IPS-20b (cell line): ENCODE measurements at regions not wholly inside any gene's neighbourhood (a gene's known extent, or its start where the extent isn't known, plus 50 kb on each side); places are given as distances from the start of the nearest gene placed in this dataset.

ENCODE experiments used
- H3K27ac ChIP-seq: one replicate; pipeline ENCODE4 v1.5.1; 2013; ENCODE audit warnings: low read length
- H3K27me3 ChIP-seq: 2 replicates; pipeline ENCODE4 v1.6.1; 2013; ENCODE audit warnings: mild to moderate bottlenecking, low read length, inconsistent platforms; ENCODE audit not compliant: insufficient read depth
- H3K36me3 ChIP-seq: 2 replicates; pipeline ENCODE4 v1.6.1; 2013; ENCODE audit warnings: low read depth, mild to moderate bottlenecking, inconsistent platforms, low read length, moderate library complexity; ENCODE audit not compliant: insufficient read depth
- H3K4me1 ChIP-seq: 2 replicates; pipeline ENCODE4 v1.6.1; 2013; ENCODE audit warnings: mild to moderate bottlenecking, control low read depth, inconsistent platforms, low read length, moderate library complexity; ENCODE audit not compliant: insufficient read depth
- H3K4me3 ChIP-seq: 2 replicates; pipeline ENCODE4 v1.5.1; 2013; ENCODE audit warnings: mild to moderate bottlenecking, low read length, inconsistent platforms
- H3K9ac ChIP-seq: 2 replicates; pipeline ENCODE4 v1.6.1; 2013; ENCODE audit warnings: low read depth, mild to moderate bottlenecking, inconsistent platforms, low read length, moderate library complexity
- H3K9me3 ChIP-seq: 2 replicates; pipeline ENCODE4 v1.6.1; 2013; ENCODE audit warnings: mild to moderate bottlenecking, low read depth, low read length, inconsistent platforms; ENCODE audit not compliant: insufficient read depth

DNA sequence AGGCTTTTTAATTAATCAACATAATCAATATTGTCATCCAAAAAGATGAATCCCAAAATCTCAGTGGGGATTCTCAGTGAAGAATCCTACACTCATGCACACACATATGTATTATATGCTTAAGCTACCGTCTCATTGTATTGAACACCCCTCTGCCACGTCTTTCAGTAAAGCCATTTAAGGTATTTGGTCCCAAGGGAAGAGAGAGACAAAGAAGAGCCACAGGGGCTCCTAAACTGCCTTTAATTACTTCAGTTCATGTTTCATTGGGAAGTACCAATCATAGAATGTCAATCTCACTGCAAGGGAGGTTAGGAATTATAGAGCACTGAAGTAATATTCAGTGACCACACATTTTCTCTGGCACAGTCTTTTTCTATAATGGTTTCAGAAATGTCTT lies 388.6 kb upstream of the NEGR1 start:
- H3K4me3 ChIP-seq, result no peak overlapping the region
- no peaks in the 10 kb centered on the region for H3K36me3 ChIP-seq
- H3K27me3 ChIP-seq, result no peaks in the 10 kb centered on the region
- peaks cover 11% of the 10 kb centered on the region; the same call in 1 of the 2 replicates for H3K4me1 ChIP-seq
- H3K9me3 ChIP-seq, result no peaks in the 10 kb centered on the region
- no peak overlapping the region for H3K27ac ChIP-seq
- H3K9ac ChIP-seq, result no peak overlapping the region

GRCh38 chr1:72662918-72663317 lies 380.6 kb upstream of the NEGR1 start:
- H3K4me3 ChIP-seq, result no peak overlapping the region
- H3K27me3 ChIP-seq, result no peaks in the 10 kb centered on the region
- no peak overlapping the region for H3K9ac ChIP-seq
- H3K4me1 ChIP-seq, result no peaks in the 10 kb centered on the region
- no peaks in the 10 kb centered on the region for H3K36me3 ChIP-seq
- no peaks in the 10 kb centered on the region for H3K9me3 ChIP-seq
- H3K27ac ChIP-seq, result no peak overlapping the region

DNA sequence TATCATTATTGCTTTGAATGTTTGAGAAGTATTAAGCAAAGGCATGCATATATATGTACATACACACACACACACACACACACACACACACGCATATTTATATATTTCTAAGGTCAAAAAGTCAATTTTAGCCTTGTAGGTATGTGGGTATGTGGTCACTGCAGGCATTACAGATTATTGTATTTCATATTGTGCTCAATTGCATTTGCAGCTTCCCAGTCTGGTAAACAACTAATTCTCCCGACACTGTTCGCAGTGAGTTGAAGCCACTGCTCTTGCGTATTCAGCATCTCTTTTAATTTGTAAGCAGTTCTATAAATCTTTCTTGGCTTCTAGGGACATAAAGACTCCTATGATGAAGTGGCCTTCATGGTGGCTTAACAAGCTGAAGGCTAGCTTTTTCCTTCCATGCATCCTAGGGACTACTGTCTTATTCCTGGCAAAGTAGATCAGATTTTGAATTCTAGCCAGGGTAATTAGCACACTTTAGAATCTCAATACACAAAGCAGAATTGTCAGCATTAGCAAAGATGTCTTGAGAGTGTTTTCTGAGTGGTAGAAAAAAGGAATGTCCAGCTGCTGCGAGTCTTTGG lies 368.6 kb upstream of the NEGR1 start:
- Histone ChIP-seq H3K36me3 (no peaks in the 10 kb centered on the region), H3K9ac (no peak overlapping the region), H3K4me3 (no peak overlapping the region), H3K4me1 (no peaks in the 10 kb centered on the region; the same call in 1 of the 2 replicates), H3K9me3 (no peaks in the 10 kb centered on the region), H3K27ac (no peak overlapping the region), H3K27me3 (no peaks in the 10 kb centered on the region)

- H3K9me3 ChIP-seq, result no peaks in the 10 kb centered on the region
- H3K4me1 ChIP-seq, result no peaks in the 10 kb centered on the region; the same call in 1 of the 2 replicates
- H3K36me3 ChIP-seq, result no peaks in the 10 kb centered on the region
- H3K27me3 ChIP-seq, result no peaks in the 10 kb centered on the region
- no peak overlapping the region for H3K4me3 ChIP-seq
- no peak overlapping the region for H3K9ac ChIP-seq
- H3K27ac ChIP-seq, result no peak overlapping the region
These were observed 367.7 kb upstream of the NEGR1 start for GRCh38 chr1:72649991-72650390.

DNA sequence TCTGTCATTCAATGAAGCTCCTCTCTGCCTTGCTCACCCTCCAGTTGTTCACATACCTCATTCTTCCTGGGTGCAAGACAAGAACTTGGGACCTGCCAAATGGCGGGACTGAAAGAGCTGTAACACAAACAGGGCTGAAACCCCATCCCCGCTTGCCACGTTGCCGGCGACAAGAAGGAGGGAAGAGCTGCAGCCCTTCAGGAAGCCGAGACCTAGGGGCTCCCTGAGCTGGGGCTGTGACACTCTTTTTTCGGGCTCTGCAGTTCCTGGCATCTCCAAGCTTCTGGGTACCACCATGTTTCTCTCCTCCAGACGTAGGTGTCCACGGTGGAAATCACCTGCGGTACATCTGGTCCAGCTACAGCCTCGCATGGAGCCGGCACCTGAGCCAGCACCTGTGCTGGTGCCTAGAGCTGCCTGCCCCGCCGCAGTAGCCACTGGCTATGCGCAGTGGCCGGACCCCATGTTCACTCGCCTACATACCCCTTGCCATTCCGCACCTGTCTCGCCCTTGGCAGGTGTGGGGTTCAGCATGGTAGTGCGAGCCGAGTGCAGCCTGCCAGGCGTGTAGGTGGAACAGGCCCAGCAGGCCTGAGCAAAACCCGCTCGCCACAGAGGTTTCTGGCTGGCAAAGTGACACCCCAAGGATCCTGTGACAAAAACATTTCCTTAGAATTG lies 367.0 kb upstream of the NEGR1 start:
- H3K27me3 ChIP-seq, result no peaks in the 10 kb centered on the region
- no peaks in the 10 kb centered on the region for H3K36me3 ChIP-seq

DNA sequence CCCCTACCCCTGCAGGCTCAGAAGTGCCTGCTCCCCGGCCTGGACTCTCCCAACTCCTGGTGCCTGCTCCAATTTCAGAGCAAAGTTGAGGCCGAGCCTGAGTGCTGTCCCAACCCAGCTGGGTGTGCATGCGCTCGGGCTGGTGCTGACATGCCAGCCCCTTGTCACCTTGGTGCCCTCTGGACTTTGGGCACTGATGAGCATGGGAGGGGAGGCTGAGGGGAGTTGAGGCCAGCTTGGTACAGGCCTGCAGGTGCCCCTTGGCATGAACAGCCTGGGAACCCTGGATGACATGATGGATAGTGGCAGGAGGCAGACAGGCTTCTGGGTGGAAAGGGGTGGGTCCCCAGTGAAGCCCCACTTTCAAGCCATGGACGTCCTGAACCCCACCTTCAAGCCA lies 366.1 kb upstream of the NEGR1 start:
- Histone ChIP-seq H3K4me3 (no peak overlapping the region), H3K9me3 (no peaks in the 10 kb centered on the region), H3K4me1 (no peaks in the 10 kb centered on the region; the same call in 1 of the 2 replicates), H3K27me3 (no peaks in the 10 kb centered on the region), H3K36me3 (no peaks in the 10 kb centered on the region), H3K9ac (no peak overlapping the region), H3K27ac (no peak overlapping the region)

More for the DNA sequence above, 367.0 kb upstream of the NEGR1 start:
- H3K27ac ChIP-seq, result no peak overlapping the region
- H3K9me3 ChIP-seq, result no peaks in the 10 kb centered on the region
- H3K4me3 ChIP-seq, result no peak overlapping the region
- no peaks in the 10 kb centered on the region; the same call in 1 of the 2 replicates for H3K4me1 ChIP-seq
- no peak overlapping the region for H3K9ac ChIP-seq

- Histone ChIP-seq H3K4me1 (no peaks in the 10 kb centered on the region; the same call in 1 of the 2 replicates), H3K9ac (no peak overlapping the region), H3K36me3 (no peaks in the 10 kb centered on the region), H3K4me3 (no peak overlapping the region), H3K27me3 (no peaks in the 10 kb centered on the region), H3K9me3 (no peaks in the 10 kb centered on the region), H3K27ac (no peak overlapping the region)
These were observed 360.8 kb upstream of the NEGR1 start for GRCh38 chr1:72643142-72643541.

DNA sequence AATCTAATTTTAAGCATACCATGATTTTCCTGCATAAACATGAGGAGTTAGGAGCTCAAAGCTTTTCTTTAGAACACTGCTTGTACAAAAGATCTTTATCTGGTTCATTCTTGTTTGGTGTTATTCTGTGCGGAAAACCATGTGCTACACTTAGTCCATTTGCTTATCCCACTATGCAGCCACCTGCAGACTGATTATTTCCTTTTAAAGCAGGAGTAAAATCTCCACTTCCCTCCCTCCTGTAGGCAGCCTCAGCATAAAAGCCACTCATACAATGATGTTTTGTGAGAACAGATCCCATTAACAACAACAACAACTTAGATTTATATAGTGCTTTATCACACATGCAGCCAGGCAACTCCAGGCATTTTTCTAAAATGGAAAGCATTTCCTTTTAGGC lies 355.3 kb upstream of the NEGR1 start:
- Histone ChIP-seq H3K27ac (no peak overlapping the region), H3K4me3 (no peak overlapping the region), H3K36me3 (no peaks in the 10 kb centered on the region), H3K9me3 (no peaks in the 10 kb centered on the region), H3K9ac (no peak overlapping the region), H3K4me1 (peaks cover 3% of the 10 kb centered on the region; the same call in 1 of the 2 replicates), H3K27me3 (no peaks in the 10 kb centered on the region)

DNA sequence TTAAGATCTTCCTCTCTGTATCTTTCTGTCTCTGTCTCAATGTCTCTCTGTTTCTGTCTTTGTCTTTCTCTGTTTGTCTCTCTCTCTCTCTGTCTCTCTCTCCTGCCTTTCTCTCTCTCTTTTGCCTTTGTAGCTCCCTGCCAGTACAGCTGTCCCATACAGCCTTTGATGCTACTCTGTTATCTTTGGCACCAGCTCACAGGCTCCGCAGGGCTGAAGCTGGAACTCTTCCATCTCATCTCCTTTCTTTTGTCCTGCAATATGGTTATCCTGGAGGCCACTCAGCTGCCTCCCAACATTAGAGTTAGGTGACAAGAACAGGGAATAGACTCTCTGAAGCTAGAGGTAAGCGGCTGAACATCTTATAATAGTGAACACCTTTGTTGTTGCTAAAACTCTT lies 354.3 kb upstream of the NEGR1 start:
- Histone ChIP-seq H3K27me3 (no peaks in the 10 kb centered on the region), H3K4me1 (peaks cover 3% of the 10 kb centered on the region; the same call in 1 of the 2 replicates), H3K9ac (no peak overlapping the region), H3K36me3 (no peaks in the 10 kb centered on the region), H3K27ac (no peak overlapping the region), H3K4me3 (no peak overlapping the region), H3K9me3 (no peaks in the 10 kb centered on the region)

GRCh38 chr1:72635719-72636118 lies 353.4 kb upstream of the NEGR1 start:
- H3K27me3 ChIP-seq, result no peaks in the 10 kb centered on the region
- H3K4me3 ChIP-seq, result no peak overlapping the region
- no peaks in the 10 kb centered on the region for H3K36me3 ChIP-seq
- no peak overlapping the region for H3K9ac ChIP-seq
- peaks cover 3% of the 10 kb centered on the region; the same call in 1 of the 2 replicates for H3K4me1 ChIP-seq
- H3K9me3 ChIP-seq, result no peaks in the 10 kb centered on the region
- H3K27ac ChIP-seq, result no peak overlapping the region

DNA sequence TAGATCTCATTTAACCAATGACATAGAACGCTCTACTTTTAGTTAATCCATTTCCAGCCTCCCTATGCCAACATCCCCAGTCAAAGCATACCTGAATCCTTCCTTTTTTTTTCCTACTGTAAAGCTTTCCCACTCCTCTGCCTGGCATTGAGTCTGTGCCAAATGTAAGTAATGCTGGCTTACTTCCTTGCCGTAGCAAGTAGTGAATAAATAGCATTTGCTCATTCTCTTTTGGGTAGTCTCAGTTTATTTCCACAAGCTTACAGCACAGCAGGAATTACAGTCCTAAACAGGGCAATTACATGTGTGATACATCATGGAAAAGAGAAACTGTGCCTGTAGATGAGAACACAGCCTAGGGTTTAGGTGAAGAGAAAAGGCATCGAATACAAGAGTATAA lies 352.6 kb upstream of the NEGR1 start:
- peaks cover 3% of the 10 kb centered on the region; the same call in 1 of the 2 replicates for H3K4me1 ChIP-seq
- no peaks in the 10 kb centered on the region for H3K36me3 ChIP-seq
- H3K9me3 ChIP-seq, result no peaks in the 10 kb centered on the region
- H3K27me3 ChIP-seq, result no peaks in the 10 kb centered on the region
- no peak overlapping the region for H3K9ac ChIP-seq
- no peak overlapping the region for H3K4me3 ChIP-seq
- no peak overlapping the region for H3K27ac ChIP-seq

DNA sequence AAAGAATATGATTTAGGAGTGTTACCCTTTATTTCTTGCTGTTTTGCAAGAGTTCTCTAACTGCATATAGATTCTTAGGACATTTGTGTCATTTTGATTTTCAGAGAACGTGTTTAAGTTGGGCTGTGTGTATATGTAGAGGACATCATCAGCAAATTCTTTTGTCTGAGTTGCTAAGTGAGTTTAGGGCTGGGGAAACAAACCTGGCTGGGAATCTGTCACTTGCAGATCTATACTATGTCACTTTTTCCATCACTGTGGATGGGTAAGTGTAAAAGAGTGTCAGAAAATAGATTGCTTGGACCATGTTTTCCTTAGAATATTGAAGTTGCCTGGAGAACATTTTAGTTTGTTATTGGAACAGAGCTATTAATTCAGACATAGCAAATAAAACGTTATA lies 349.1 kb upstream of the NEGR1 start:
- no peak overlapping the region for H3K9ac ChIP-seq
- H3K4me3 ChIP-seq, result no peak overlapping the region
- no peak overlapping the region for H3K27ac ChIP-seq
- H3K9me3 ChIP-seq, result no peaks in the 10 kb centered on the region
- no peaks in the 10 kb centered on the region for H3K4me1 ChIP-seq
- no peaks in the 10 kb centered on the region for H3K27me3 ChIP-seq
- H3K36me3 ChIP-seq, result no peaks in the 10 kb centered on the region
